Adrenal gland (tissue), 9 donors: ENCODE measurements at regions not wholly inside any gene's neighbourhood (a gene's known extent, or its start where the extent isn't known, plus 50 kb on each side); places are given as distances from the start of the nearest gene placed in this dataset.

Source experiments
- DNase-seq, 7 donors: peaks; one replicate each; pipeline ENCODE4 v3.0.0-alpha.2; 2019 to 2020
- H3K27ac ChIP-seq, 5 donors: fragments of 200-600 bp; sonication (generic) in 4 of 5; 1 replicate in 3 of 5; 2 replicates in 2 of 5; pipeline versions ENCODE4 v1.5.1 to v1.8.0; 2016 to 2020; ENCODE audit warnings: mild to moderate bottlenecking in 1 of 5
- H3K27me3 ChIP-seq: fragments of 200-600 bp; 2 replicates; pipeline ENCODE4 v1.8.0; 2021
- H3K36me3 ChIP-seq, 2 donors: fragments of 200-600 bp; replicated peaks in 1 of 2; 1 replicate in 1 of 2; 2 replicates in 1 of 2; pipeline versions ENCODE4 v1.5.1 to v1.8.0; 2018 to 2022
- H3K4me1 ChIP-seq, 2 donors: fragments of 200-600 bp; replicated peaks in 1 of 2; 1 replicate in 1 of 2; 2 replicates in 1 of 2; pipeline versions ENCODE4 v1.5.1 to v1.8.0; 2018 to 2021
- H3K4me3 ChIP-seq, 4 donors: fragments of 200-600 bp; sonication (generic) in 3 of 4; one replicate each; pipeline ENCODE4 v1.5.1; 2016 to 2018
- H3K9me3 ChIP-seq, 3 donors: fragments of 200-600 bp; sonication (generic) in 1 of 3; replicated peaks in 1 of 3; 1 replicate in 2 of 3; 2 replicates in 1 of 3; pipeline versions ENCODE4 v1.5.1 to v1.8.0; 2016 to 2021
- CTCF ChIP-seq, 6 experiments: fragments of 450-650 bp in 4 of 6; fragments of 200-600 bp in 2 of 6; sonication (generic) in 1 of 6; IDR thresholded peaks; 1 replicate in 5 of 6; 2 replicates in 1 of 6; pipeline versions ENCODE4 v1.5.1 to v1.8.0; 2016 to 2021; ENCODE audit warnings: antibody characterized with exemption in 6 of 6, mild to moderate bottlenecking in 2 of 6, moderate library complexity in 1 of 6
- POLR2A ChIP-seq, 2 donors: fragments of 450-650 bp; IDR thresholded peaks; one replicate each; pipeline ENCODE4 v1.6.1; 2017; ENCODE audit warnings: antibody characterized with exemption in 2 of 2, mild to moderate bottlenecking in 2 of 2, moderate library complexity in 1 of 2
- WGBS, 4 donors: extraction: QIAGEN DNeasy Blood & Tissue Kit in 2 of 4; methylation state at CpG; one replicate each; pipeline versions ENCODE4 v1.1.5 to v1.1.7; 2013 to 2017; 5-methylcytosine and 5-hydroxymethylcytosine counted together
- intact Hi-C, 2 donors: fragments of 100-400 bp; cut with DNase I; formaldehyde crosslinking; loops; one replicate each; pipeline versions ENCODE4 v1.14.1 to v1.15.0; 2022 to 2023
- donor health status: healthy with polysubstance abuse.
- donor health status: Bipolar disorder and iron deficiency.
- donor health status: DM: yes; HTN: yes; CAD: no.
- donor health status: DM: no; HTN: no; CAD: no.
- donor health status: DM: no; HTN: no; CAD: no.

- intact Hi-C loops: no loop called here
- no peak overlapping the region for H3K27ac ChIP-seq
- no peak for DNase-seq
- no peaks in the 10 kb centered on the region for H3K36me3 ChIP-seq
- no peaks in the 10 kb centered on the region for H3K9me3 ChIP-seq
- no peak overlapping the region for H3K4me3 ChIP-seq
- H3K27me3 ChIP-seq: no peaks in the 10 kb centered on the region
- TF ChIP-seq POLR2A (IDR thresholded peaks at IDR 0.05) (no peak), CTCF (IDR thresholded peaks at IDR 0.05) (no peak)
- no peaks in the 10 kb centered on the region for H3K4me1 ChIP-seq
Measured at GRCh38 chr3:31009881-31010280, 115.4 kb upstream of the GADL1 start.

- H3K27me3 ChIP-seq: no peaks in the 10 kb centered on the region
- intact Hi-C loops: no loop called here
- H3K27ac ChIP-seq: no peak overlapping the region
- no peaks in the 10 kb centered on the region for H3K36me3 ChIP-seq
- no peaks in the 10 kb centered on the region for H3K4me1 ChIP-seq
- WGBS, 4 donors: 58 to 69% (median 62%) methylated on average over 2 of the region's 2 CpGs
- no peak for TF ChIP-seq CTCF (IDR thresholded peaks at IDR 0.05)
- TF ChIP-seq POLR2A (IDR thresholded peaks at IDR 0.05): no peak
- H3K4me3 ChIP-seq: no peak overlapping the region
- H3K9me3 ChIP-seq: no peaks in the 10 kb centered on the region
- DNase-seq: no peak
Measured at GRCh38 chr3:31010491-31010890, 116.0 kb upstream of the GADL1 start.

GRCh38 chr3:31011380-31011779 is 116.9 kb upstream of the GADL1 start:
- WGBS, 4 donors: 46 to 79% (median 66%) methylated on average over 2 of the region's 2 CpGs
- no peaks in the 10 kb centered on the region for H3K27me3 ChIP-seq
- H3K36me3 ChIP-seq: no peaks in the 10 kb centered on the region
- no peak for DNase-seq
- H3K9me3 ChIP-seq: no peaks in the 10 kb centered on the region
- intact Hi-C loops: no loop called here
- no peak overlapping the region for H3K27ac ChIP-seq
- TF ChIP-seq CTCF (IDR thresholded peaks at IDR 0.05) (no peak), POLR2A (IDR thresholded peaks at IDR 0.05) (no peak)
- H3K4me1 ChIP-seq: no peaks in the 10 kb centered on the region
- H3K4me3 ChIP-seq: no peak overlapping the region

GRCh38 chr3:31013090-31013489 is 118.6 kb upstream of the GADL1 start:
- intact Hi-C loops: no loop called here

More at GRCh38 chr3:31013090-31013489, 118.6 kb upstream of the GADL1 start:
- H3K36me3 ChIP-seq: no peaks in the 10 kb centered on the region
- H3K27ac ChIP-seq: no peak overlapping the region
- no peaks in the 10 kb centered on the region for H3K27me3 ChIP-seq
- TF ChIP-seq POLR2A (IDR thresholded peaks at IDR 0.05) (no peak), CTCF (IDR thresholded peaks at IDR 0.05) (no peak)
- no peak for DNase-seq
- no peak overlapping the region for H3K4me3 ChIP-seq
- no peaks in the 10 kb centered on the region for H3K4me1 ChIP-seq
- no peaks in the 10 kb centered on the region for H3K9me3 ChIP-seq
